Cardiac muscle cell (in vitro differentiated cells and primary cell): ENCODE measurements at regions not wholly inside any gene's neighbourhood (a gene's known extent, or its start where the extent isn't known, plus 50 kb on each side); places are given as distances from the start of the nearest gene placed in this dataset.

Experiments used
- DNase-seq, 2 donors: peaks; one replicate each; pipeline versions ENCODE4 v3.0.0 to v3.0.0-alpha.2; 2010 to 2017; ENCODE audit warnings: low read depth in 1 of 2, low spot score in 1 of 2
- H3K27ac ChIP-seq: fragments of 200-600 bp; sonication (generic); 2 replicates; pipeline ENCODE4 v1.5.1; 2016
- H3K27me3 ChIP-seq: fragments of 200-600 bp; sonication (generic); 2 replicates; pipeline ENCODE4 v1.6.0; 2016; ENCODE audit warnings: control low read depth
- H3K36me3 ChIP-seq: fragments of 200-600 bp; sonication (generic); 2 replicates; pipeline ENCODE4 v1.5.1; 2016; ENCODE audit warnings: control low read depth
- H3K4me1 ChIP-seq: fragments of 200-600 bp; sonication (generic); 2 replicates; pipeline ENCODE4 v1.8.1; 2017; ENCODE audit warnings: low read depth, mild to moderate bottlenecking, mixed run types
- H3K4me3 ChIP-seq: fragments of 200-600 bp; sonication (generic); 2 replicates; pipeline ENCODE4 v1.5.1; 2016; ENCODE audit warnings: mild to moderate bottlenecking
- H3K9me3 ChIP-seq: fragments of 200-600 bp; sonication (generic); 2 replicates; pipeline ENCODE4 v1.5.1; 2017; ENCODE audit warnings: low read depth, mild to moderate bottlenecking, control low read depth
- TF ChIP-seq, protein P1 (sequence below): IDR thresholded peaks from 2 replicates; pipeline ENCODE4 v1.5.1; 2012; ENCODE audit warnings: low read depth, mild to moderate bottlenecking, low read length

DNA sequence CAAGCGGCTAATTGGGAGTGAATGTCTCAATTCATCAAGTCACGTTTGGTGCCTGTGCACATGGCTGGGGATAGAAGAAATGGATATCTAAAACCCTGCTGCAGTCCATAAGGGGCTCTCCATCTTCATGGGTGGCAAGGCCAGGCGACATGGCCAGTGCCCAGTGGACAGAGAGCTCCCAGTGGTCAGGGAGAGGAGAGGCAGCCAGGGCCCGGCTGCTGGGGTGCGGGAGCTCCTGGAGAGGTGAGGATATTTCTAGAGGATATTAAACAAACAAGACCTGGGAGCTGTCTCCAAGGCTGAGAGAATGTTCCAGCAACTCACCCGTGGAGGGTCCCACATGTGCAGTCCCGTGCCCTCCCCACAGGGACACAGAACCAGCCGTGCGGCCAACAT lies 368.8 kb upstream of the C1orf174 start:
- Histone ChIP-seq H3K36me3 (no peaks in the 10 kb centered on the region), H3K4me3 (no peak overlapping the region), H3K27ac (no peak overlapping the region), H3K27me3 (no peaks in the 10 kb centered on the region), H3K9me3 (no peaks in the 10 kb centered on the region), H3K4me1 (no peaks in the 10 kb centered on the region)
- DNase-seq: no peak
- TF ChIP-seq, protein P1, sequence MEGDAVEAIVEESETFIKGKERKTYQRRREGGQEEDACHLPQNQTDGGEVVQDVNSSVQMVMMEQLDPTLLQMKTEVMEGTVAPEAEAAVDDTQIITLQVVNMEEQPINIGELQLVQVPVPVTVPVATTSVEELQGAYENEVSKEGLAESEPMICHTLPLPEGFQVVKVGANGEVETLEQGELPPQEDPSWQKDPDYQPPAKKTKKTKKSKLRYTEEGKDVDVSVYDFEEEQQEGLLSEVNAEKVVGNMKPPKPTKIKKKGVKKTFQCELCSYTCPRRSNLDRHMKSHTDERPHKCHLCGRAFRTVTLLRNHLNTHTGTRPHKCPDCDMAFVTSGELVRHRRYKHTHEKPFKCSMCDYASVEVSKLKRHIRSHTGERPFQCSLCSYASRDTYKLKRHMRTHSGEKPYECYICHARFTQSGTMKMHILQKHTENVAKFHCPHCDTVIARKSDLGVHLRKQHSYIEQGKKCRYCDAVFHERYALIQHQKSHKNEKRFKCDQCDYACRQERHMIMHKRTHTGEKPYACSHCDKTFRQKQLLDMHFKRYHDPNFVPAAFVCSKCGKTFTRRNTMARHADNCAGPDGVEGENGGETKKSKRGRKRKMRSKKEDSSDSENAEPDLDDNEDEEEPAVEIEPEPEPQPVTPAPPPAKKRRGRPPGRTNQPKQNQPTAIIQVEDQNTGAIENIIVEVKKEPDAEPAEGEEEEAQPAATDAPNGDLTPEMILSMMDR: no peak

DNA sequence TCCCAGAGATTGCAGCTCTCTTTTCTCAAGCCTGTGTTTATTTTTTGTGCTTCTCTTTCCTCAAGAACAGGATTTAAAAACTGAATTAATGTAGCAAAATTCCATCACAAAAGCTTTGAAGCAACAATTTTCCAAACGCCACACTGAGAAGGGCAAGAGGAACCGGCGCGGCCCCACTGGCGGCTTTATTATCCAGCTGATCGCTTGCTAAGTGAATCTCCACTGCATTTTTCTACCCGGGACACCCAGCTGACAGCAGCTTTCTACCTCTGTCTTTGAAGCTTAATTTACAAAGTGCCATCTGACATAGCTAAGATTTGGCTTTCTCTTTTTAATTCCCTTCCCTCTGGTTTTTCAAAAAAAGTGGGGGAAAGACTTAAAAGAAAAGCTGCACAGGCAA lies 369.3 kb upstream of the C1orf174 start:
- no peak overlapping the region for H3K4me3 ChIP-seq
- H3K36me3 ChIP-seq: no peaks in the 10 kb centered on the region
- TF ChIP-seq, protein P1: no peak
- H3K9me3 ChIP-seq: no peaks in the 10 kb centered on the region
- H3K4me1 ChIP-seq: no peaks in the 10 kb centered on the region
- H3K27ac ChIP-seq: no peak overlapping the region
- no peak for DNase-seq
- H3K27me3 ChIP-seq: no peaks in the 10 kb centered on the region

DNA sequence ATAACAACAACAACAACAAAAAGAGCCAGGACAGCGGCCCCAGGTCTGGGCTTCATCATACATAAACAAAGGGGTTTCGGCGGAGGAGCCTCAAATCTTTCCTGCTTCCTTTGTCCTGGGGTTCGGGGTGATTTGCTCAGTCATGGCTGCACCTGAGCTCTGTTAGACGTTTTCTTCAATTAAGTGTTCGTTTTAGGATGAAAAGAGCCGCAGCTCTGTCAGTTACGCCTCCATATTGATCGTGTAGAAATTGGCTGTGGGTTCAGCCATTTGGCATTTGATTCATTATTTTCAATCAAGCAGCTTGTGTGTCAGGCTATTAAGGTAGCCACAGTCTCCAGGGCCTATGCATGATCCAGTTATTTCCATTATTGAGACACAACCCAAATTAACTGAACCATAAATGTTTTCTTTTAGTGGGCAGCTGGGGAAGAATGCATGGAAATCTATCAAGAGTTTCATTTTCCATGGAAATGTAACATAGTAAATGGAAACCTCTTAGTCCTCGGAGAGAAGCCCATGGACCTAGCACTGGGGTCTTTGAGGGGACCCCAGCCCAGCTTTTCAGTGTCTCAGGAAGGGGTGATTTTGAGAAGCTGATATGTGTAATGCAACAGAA lies 370.0 kb upstream of the C1orf174 start:
- Histone ChIP-seq H3K4me1 (no peaks in the 10 kb centered on the region), H3K9me3 (no peaks in the 10 kb centered on the region), H3K27ac (no peak overlapping the region), H3K36me3 (no peaks in the 10 kb centered on the region), H3K4me3 (no peak overlapping the region), H3K27me3 (no peaks in the 10 kb centered on the region)
- DNase-seq: no peak
- TF ChIP-seq, protein P1: no peak

DNA sequence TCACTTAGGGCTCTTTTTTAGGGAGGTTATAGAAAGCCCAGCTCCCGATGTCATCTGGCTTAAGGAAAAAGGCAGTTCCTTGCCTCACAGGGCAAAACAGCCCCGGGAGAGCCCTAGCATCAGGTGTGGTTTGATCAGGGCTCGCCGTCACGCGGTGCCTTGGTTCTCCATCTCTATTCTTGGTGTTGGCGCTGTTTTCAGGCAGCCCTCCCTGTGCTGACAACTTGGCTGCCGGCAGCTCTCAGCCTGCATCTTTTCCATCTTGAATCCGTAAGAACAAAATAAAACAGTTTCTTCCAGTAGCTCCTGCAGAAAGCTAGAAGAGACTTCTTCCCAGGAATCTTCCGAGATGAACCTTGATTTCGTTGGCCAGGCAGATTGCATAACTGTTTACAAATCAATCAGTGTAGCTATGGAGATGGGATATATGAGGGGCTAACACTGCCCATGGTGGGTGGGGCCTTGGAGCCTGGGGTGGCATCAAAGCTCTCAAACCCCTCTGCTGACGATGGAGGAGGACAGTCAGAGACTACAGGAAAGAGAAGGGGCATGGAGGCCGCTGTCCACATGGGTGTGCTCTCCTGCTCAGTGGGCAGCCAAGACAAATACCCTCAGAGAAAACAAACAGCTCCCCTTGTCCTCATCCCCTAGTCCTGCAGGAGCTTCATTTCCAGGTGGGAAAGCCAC lies 370.7 kb upstream of the C1orf174 start:
- Histone ChIP-seq H3K9me3 (no peaks in the 10 kb centered on the region), H3K27me3 (no peaks in the 10 kb centered on the region), H3K36me3 (no peaks in the 10 kb centered on the region), H3K4me3 (no peak overlapping the region), H3K4me1 (no peaks in the 10 kb centered on the region), H3K27ac (no peak overlapping the region)
- DNase-seq: no peak
- TF ChIP-seq, protein P1: no peak

DNA sequence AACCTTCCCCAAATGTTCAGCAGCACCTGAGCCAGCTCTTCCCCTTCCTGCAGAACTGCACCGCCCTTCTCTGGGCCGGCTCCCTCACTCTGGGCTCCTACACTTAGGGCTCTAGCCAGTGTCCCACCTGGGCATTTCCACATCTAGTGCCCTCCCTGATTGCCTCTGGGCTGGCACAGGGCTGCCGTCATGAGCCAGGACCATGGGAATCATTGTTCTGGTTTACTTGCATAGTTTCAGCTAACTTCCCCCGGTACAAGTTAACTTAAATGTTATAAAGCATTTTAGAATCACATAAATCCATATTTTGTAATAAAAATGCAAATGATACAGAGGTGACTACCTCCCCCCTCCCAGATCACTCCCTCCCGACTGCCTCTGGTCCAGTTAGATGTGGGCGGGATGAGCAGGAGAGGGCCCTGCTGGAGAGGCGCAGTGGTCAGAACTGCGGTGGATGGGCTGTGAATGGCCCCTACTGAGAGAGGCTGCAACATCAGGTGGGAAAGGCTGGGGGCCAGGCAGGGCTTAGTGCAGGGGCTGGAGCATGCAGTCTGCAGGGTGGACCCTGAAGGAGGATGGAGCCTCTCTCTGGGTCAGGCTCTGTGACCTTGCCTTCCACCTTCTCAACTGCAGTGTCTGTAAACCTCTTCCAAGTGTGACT lies 371.4 kb upstream of the C1orf174 start:
- Histone ChIP-seq H3K27me3 (no peaks in the 10 kb centered on the region), H3K4me3 (no peak overlapping the region), H3K4me1 (no peaks in the 10 kb centered on the region), H3K27ac (no peak overlapping the region), H3K9me3 (no peaks in the 10 kb centered on the region), H3K36me3 (no peaks in the 10 kb centered on the region)
- TF ChIP-seq, protein P1: no peak
- DNase-seq: no peak
